ENCODE measurements at regions not wholly inside any gene's neighbourhood (a gene's known extent, or its start where the extent isn't known, plus 50 kb on each side); places are given as distances from the start of the nearest gene placed in this dataset.

DNA sequence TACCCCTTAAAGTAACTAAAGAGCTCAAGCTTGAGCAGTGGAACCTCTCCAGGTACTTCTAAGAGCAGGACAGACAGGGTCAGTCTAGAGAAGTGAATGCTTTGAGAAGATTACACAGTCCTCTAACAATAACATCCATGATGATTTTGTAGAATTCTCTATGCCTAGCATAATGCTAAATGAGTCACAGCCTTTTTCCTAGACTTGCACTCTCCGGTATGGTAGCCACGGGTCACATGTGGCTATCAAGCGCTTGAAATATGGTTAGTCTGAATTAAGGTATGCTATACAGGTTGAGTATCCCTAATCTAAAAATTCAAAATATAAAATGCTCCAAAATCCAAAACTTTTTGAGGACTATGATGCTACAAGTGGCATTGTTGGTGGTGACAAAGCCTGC is 166.6 kb upstream of the MKLN1 start:
- Histone ChIP-seq H3K27ac (ENCODE audit: control insufficient read depth, insufficient read depth, low read length) (no peak overlapping the region), H3K4me3 (ENCODE audit: control insufficient read depth in 2 of 3, extremely low read depth in 1 of 3, insufficient read depth in 2 of 3, low read depth in 1 of 3, low read length in 3 of 3) (no peak overlapping the region), H3K27me3 (ENCODE audit: control insufficient read depth, extremely low read depth, insufficient read depth, low read length) (no peaks in the 10 kb centered on the region), H3K79me2 (ENCODE audit: control insufficient read depth, insufficient read depth, low read length) (no peaks in the 10 kb centered on the region), H3K9me3 (ENCODE audit: control insufficient read depth, low read depth, low read length) (no peaks in the 10 kb centered on the region), H3K36me3 (ENCODE audit: control insufficient read depth in 2 of 2, extremely low read depth in 1 of 2, insufficient read depth in 2 of 2, low read length in 2 of 2) (no peaks in the 10 kb centered on the region), H2AFZ (ENCODE audit: control insufficient read depth, low read length) (no peak overlapping the region), H4K20me1 (ENCODE audit: control insufficient read depth, extremely low read depth, insufficient read depth, low read length) (no peaks in the 10 kb centered on the region), H3K9ac (ENCODE audit: control insufficient read depth, extremely low read depth, insufficient read depth, low read length) (no peak overlapping the region), H3K4me2 (ENCODE audit: control insufficient read depth, extremely low read depth, insufficient read depth, low read depth, low read length) (no peak overlapping the region), H3K4me1 (ENCODE audit: control insufficient read depth, extremely low read depth, insufficient read depth, low read length) (peaks cover 15% of the 10 kb centered on the region), H3K9me1 (ENCODE audit: control insufficient read depth, extremely low read depth, insufficient read depth, low read length) (no peaks in the 10 kb centered on the region)
- TF ChIP-seq EZH2 (IDR thresholded peaks at IDR 0.05; ENCODE audit: low read length): no peak
- TF ChIP-seq, protein P1, sequence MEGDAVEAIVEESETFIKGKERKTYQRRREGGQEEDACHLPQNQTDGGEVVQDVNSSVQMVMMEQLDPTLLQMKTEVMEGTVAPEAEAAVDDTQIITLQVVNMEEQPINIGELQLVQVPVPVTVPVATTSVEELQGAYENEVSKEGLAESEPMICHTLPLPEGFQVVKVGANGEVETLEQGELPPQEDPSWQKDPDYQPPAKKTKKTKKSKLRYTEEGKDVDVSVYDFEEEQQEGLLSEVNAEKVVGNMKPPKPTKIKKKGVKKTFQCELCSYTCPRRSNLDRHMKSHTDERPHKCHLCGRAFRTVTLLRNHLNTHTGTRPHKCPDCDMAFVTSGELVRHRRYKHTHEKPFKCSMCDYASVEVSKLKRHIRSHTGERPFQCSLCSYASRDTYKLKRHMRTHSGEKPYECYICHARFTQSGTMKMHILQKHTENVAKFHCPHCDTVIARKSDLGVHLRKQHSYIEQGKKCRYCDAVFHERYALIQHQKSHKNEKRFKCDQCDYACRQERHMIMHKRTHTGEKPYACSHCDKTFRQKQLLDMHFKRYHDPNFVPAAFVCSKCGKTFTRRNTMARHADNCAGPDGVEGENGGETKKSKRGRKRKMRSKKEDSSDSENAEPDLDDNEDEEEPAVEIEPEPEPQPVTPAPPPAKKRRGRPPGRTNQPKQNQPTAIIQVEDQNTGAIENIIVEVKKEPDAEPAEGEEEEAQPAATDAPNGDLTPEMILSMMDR (optimal IDR thresholded peaks at IDR 0.05 in 1 of 3, IDR thresholded peaks at IDR 0.05 in 1 of 3, conservative IDR thresholded peaks at IDR 0.05 in 1 of 3; ENCODE audit: extremely low read depth in 1 of 3, insufficient read depth in 2 of 3, low read length in 3 of 3): no peak
- dilution Hi-C loops (cut with MboI; ENCODE audit: extremely low pct_ligation_motif_present, low sequenced_read_pairs): no loop called here
- FAIRE-seq (no peak), DNase-seq (ENCODE audit: low read depth, low spot score) (no peak)

DNA sequence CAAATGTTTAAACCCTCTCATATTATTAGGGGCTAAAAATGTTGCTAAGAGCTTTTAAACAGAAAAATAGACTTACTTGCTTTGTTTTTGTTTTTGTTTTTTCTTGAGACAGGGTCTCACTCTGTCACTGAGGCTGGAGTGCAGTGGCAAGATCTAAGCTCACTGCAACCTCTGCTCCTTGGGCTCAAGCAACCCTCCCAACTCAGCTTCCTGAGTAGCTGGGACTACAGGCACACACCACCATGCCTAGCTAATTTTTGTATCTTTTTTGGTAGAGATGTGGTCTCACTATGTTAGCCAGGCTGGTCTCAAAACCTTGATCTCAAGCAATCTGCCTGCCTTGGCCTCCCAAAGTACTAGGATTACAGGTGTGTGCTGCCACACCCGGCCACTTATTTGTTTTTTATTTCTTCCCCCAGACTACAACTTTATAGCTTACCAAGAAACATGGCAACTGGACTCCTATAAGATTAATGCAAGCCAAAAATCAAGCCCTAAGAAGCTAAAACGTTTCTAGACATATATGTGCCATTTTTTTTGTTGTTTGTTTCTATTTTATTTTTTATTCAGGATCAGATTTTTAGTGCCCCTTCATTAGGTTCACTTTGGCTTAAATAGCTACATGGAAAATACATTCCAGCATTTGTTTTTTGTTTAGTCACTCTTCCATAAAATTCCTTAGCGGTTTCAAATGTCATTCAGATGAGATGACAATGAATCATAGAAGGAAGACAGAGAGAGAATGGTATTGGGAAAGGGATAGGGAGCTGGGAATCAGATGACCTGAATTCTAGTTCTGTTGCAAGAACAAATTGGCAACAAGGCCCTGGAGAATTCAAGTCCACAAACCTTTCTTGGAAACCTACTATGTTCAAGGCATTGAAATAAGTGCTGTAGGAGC is 163.4 kb upstream of the MKLN1 start:
- peaks cover 15% of the 10 kb centered on the region for H3K4me1 ChIP-seq (ENCODE audit: control insufficient read depth, extremely low read depth, insufficient read depth, low read length)
- H3K27ac ChIP-seq (ENCODE audit: control insufficient read depth, insufficient read depth, low read length): peak overlapping the region; percentile 80
- dilution Hi-C loops (cut with MboI; ENCODE audit: extremely low pct_ligation_motif_present, low sequenced_read_pairs): no loop called here
- peak overlapping the region in 2 of 3 experiments; percentile 7 to 35 for H3K4me3 ChIP-seq (ENCODE audit: control insufficient read depth in 2 of 3, extremely low read depth in 1 of 3, insufficient read depth in 2 of 3, low read depth in 1 of 3, low read length in 3 of 3)
- no peaks in the 10 kb centered on the region for H4K20me1 ChIP-seq (ENCODE audit: control insufficient read depth, extremely low read depth, insufficient read depth, low read length)
- H3K9me3 ChIP-seq (ENCODE audit: control insufficient read depth, low read depth, low read length): no peaks in the 10 kb centered on the region
- DNase-seq (ENCODE audit: low read depth, low spot score) (no peak), FAIRE-seq (peak; percentile 73)
- H3K9me1 ChIP-seq (ENCODE audit: control insufficient read depth, extremely low read depth, insufficient read depth, low read length): no peaks in the 10 kb centered on the region
- TF ChIP-seq EZH2 (IDR thresholded peaks at IDR 0.05; ENCODE audit: low read length): no peak
- TF ChIP-seq, protein P1 (optimal IDR thresholded peaks at IDR 0.05 in 1 of 3, IDR thresholded peaks at IDR 0.05 in 1 of 3, conservative IDR thresholded peaks at IDR 0.05 in 1 of 3; ENCODE audit: extremely low read depth in 1 of 3, insufficient read depth in 2 of 3, low read length in 3 of 3): no peak
- H3K27me3 ChIP-seq (ENCODE audit: control insufficient read depth, extremely low read depth, insufficient read depth, low read length): no peaks in the 10 kb centered on the region
- H3K79me2 ChIP-seq (ENCODE audit: control insufficient read depth, insufficient read depth, low read length): no peaks in the 10 kb centered on the region
- H2AFZ ChIP-seq (ENCODE audit: control insufficient read depth, low read length): peak overlapping the region; percentile 68
- H3K4me2 ChIP-seq (ENCODE audit: control insufficient read depth, extremely low read depth, insufficient read depth, low read depth, low read length): peak overlapping the region; percentile 68
- H3K36me3 ChIP-seq (ENCODE audit: control insufficient read depth in 2 of 2, extremely low read depth in 1 of 2, insufficient read depth in 2 of 2, low read length in 2 of 2): no peaks in the 10 kb centered on the region
- H3K9ac ChIP-seq (ENCODE audit: control insufficient read depth, extremely low read depth, insufficient read depth, low read length): peak overlapping the region; percentile 58

All from keratinocyte (primary cell).